HCT116 (cell line): ENCODE measurements at regions not wholly inside any gene's neighbourhood (a gene's known extent, or its start where the extent isn't known, plus 50 kb on each side); places are given as distances from the start of the nearest gene placed in this dataset.

Source experiments
- CTCF ChIP-seq, 3 experiments: fragments of 200-600 bp in 1 of 3; sonication (generic) in 1 of 3; IDR thresholded peaks in 2 of 3; conservative IDR thresholded peaks in 1 of 3; 2 replicates each; pipeline ENCODE4 v1.5.1; 2012 to 2017; ENCODE audit warnings: low read depth in 2 of 3, low read length in 2 of 3, antibody characterized with exemption in 1 of 3, borderline replicate concordance in 1 of 3, control low read depth in 1 of 3, mild to moderate bottlenecking in 1 of 3, mixed read lengths in 1 of 3, mixed run types in 1 of 3, moderate library complexity in 1 of 3; ENCODE audit not compliant: insufficient read depth in 1 of 3
- EZH2 ChIP-seq: fragments of 200-600 bp; sonication (generic); IDR thresholded peaks from 2 replicates; pipeline ENCODE4 v1.6.1; 2017; ENCODE audit warnings: antibody characterized with exemption, mixed run types
- EZH2phosphoT487 ChIP-seq: fragments of 200-600 bp; IDR thresholded peaks from 2 replicates; pipeline ENCODE4 v1.6.1; 2018; ENCODE audit warnings: antibody characterized with exemption, borderline replicate concordance
- JUND ChIP-seq: IDR thresholded peaks from 2 replicates; pipeline ENCODE4 v1.6.1; 2012
- MAX ChIP-seq: IDR thresholded peaks from 2 replicates; pipeline ENCODE4 v1.6.1; 2012
- POLR2AphosphoS5 ChIP-seq: IDR thresholded peaks from 2 replicates; pipeline ENCODE4 v1.6.1; 2011; ENCODE audit warnings: mild to moderate bottlenecking, low read depth, low read length, moderate library complexity
- RAD21 ChIP-seq: IDR thresholded peaks from 2 replicates; pipeline ENCODE4 v1.6.1; 2012; ENCODE audit warnings: low read depth, mild to moderate bottlenecking
- SP1 ChIP-seq: IDR thresholded peaks from 2 replicates; pipeline ENCODE4 v1.6.1; 2012; ENCODE audit warnings: low read depth
- YY1 ChIP-seq: IDR thresholded peaks from 2 replicates; pipeline ENCODE4 v1.6.1; 2011; ENCODE audit warnings: low read length, low read depth, moderate library complexity, mild to moderate bottlenecking; ENCODE audit not compliant: insufficient replicate concordance; ENCODE audit errors: extremely low read depth

- TF ChIP-seq MAX, result no peak
- no peak for TF ChIP-seq POLR2AphosphoS5
- no peak for TF ChIP-seq CTCF (IDR thresholded peaks at IDR 0.05 in 2 of 3, conservative IDR thresholded peaks at IDR 0.05 in 1 of 3; ENCODE audit: borderline replicate concordance in 1 of 3, insufficient read depth in 1 of 3, low read depth in 2 of 3, low read length in 2 of 3)
- TF ChIP-seq YY1, result no peak
- no peak for TF ChIP-seq EZH2phosphoT487
- TF ChIP-seq EZH2, result no peak
- no peak for TF ChIP-seq JUND
- TF ChIP-seq RAD21, result no peak
- TF ChIP-seq SP1, result no peak
Measured at GRCh38 chr15:85973584-85974347, 105.9 kb upstream of the AGBL1 start.
